ENCODE measurements at regions not wholly inside any gene's neighbourhood (a gene's known extent, or its start where the extent isn't known, plus 50 kb on each side); places are given as distances from the start of the nearest gene placed in this dataset.

DNA sequence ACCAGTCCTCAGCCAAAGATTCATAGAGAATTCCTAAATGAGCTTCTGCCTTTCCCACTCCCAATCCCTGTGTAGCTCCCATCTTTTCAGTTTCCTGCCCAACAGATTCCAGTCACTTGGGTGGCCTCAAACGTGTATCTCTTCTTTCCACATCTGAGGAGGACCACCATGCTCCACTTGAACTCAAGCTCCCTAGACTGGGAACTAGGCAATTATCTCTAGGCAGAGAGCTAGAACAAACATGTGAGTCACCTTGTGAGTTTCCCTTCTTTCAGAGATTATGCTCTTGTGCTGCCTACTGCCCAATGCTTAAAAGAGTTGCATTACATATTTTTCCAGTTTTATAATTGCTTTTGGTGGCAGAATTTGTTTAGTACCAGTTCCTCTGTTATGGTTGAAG is 178.0 kb downstream of the MDFIC start:
- Mint-ChIP-seq H3K4me1 (ENCODE audit: low read depth) (no peaks in the 10 kb centered on the region), H3K9me3 (no peaks in the 10 kb centered on the region), H3K4me3 (no peak overlapping the region), H3K27ac (no peak overlapping the region), H3K27me3 (ENCODE audit: low read depth) (no peaks in the 10 kb centered on the region), H3K36me3 (ENCODE audit: low read depth) (no peaks in the 10 kb centered on the region)
- intact Hi-C loops (cut with micrococcal nuclease) = no loop called here
- DNase-seq = no peak
- CTCF ChIA-PET = interaction anchor here (0.7 to 0.9 kb wide), 3 partner anchors 9 to 234 kb away, joined by 3 read pairs; no protein-coding TSS in a partner anchor

DNA sequence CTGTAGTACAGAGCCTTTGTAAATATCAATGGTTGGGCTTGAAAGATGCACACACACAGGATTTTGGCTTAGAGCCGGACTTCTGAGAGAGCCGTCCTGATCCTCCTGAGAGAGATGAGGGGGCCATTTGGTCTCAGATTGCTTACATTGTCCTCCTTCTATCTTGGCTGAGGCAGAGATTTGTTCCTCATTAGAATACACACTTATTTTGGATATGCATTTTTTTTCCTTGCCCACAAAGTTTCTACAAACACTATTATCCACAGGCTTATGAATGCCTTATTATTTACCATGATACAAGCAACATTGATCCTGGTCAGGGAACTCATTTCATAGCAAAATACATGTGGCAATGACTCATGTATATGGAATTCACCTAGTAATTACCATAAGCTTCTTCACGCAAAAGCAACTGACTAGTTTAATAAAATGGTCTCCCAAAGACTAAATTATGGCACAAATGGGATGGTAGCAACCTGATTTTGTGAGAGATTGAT is 175.3 kb downstream of the MDFIC start:
- Mint-ChIP-seq H3K27ac (no peak overlapping the region), H3K9me3 (no peaks in the 10 kb centered on the region), H3K4me3 (no peak overlapping the region), H3K27me3 (ENCODE audit: low read depth) (no peaks in the 10 kb centered on the region), H3K36me3 (ENCODE audit: low read depth) (no peaks in the 10 kb centered on the region), H3K4me1 (ENCODE audit: low read depth) (no peaks in the 10 kb centered on the region)
- DNase-seq = no peak
- CTCF ChIA-PET = interaction anchor here (1.3 kb wide), 1 partner anchor 1746 kb away, joined by 3 read pairs; no protein-coding TSS in a partner anchor
- intact Hi-C loops (cut with micrococcal nuclease) = no loop called here

DNA sequence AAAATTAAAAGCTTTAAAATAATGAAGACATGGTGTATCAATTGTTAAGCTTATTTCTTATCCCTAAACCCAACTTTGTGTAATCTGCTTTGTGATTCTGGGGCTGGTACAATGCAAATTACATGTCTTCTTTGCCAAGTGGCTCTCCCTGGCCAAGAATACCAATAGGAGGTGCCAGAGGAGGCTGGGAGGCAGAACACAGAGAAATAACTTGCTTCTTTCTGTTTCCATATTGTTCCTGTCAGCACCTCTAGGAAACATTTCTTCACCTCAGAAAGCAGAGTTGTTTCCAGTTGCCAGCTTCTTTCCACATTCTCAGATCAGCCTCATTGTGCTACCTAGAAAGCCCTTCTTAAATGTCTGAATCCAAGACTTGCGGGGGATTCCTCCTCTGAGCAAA is 174.4 kb downstream of the MDFIC start:
- Mint-ChIP-seq H3K9me3 (no peaks in the 10 kb centered on the region), H3K4me3 (no peak overlapping the region), H3K36me3 (ENCODE audit: low read depth) (no peaks in the 10 kb centered on the region), H3K27ac (no peak overlapping the region), H3K27me3 (ENCODE audit: low read depth) (no peaks in the 10 kb centered on the region), H3K4me1 (ENCODE audit: low read depth) (no peaks in the 10 kb centered on the region)
- no peak for DNase-seq
- intact Hi-C loops (cut with micrococcal nuclease) = no loop called here
- CTCF ChIA-PET = no interaction called here

DNA sequence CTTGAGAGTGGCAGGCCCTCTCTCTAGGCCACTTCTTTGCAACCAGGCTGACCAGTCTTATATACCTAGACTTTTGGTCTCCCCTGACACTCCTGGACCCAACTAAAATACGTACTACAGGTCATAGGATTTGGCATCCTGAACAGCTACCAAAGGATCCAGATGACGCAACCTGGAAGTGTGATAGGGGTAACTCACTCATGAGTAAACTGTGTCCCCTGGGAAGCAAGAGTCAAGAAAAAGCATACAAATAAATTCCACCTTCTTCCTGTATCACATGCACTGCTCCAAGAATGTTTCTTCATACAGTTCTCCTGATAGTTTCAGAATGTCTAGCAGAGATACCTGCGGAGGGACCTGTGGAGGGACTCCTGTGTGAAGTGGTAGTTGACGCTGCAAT is 172.3 kb downstream of the MDFIC start:
- intact Hi-C loops (cut with micrococcal nuclease) = no loop called here

DNA sequence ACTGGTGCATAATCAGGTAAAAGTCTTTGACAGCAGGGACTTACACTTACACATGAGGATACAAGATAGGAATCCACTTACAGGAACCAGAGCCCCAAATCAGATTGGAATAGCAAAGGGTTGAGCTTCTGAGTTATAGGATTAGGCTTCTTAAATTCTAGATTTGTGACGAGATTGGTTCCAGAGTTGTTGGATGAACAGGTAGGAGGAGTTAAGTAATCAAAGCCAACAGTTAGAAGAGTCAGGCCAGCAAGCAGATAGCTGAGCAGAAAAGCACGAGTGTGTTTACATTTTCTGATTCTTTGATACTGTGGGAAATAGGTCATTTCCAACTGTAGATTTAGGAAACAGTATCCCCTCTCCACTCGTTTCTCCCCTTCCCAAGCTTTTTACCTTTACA is 167.0 kb downstream of the MDFIC start:
- no peak overlapping the region for H3K4me3 Mint-ChIP-seq
- CTCF ChIA-PET = interaction anchor here (0.6 kb wide), 1 partner anchor 118 kb away, joined by 3 read pairs; no protein-coding TSS in a partner anchor
- no peaks in the 10 kb centered on the region for H3K4me1 Mint-ChIP-seq (ENCODE audit: low read depth)
- no peaks in the 10 kb centered on the region for H3K36me3 Mint-ChIP-seq (ENCODE audit: low read depth)
- H3K27me3 Mint-ChIP-seq (ENCODE audit: low read depth) = no peaks in the 10 kb centered on the region
- no peak overlapping the region for H3K27ac Mint-ChIP-seq
- DNase-seq = no peak
- H3K9me3 Mint-ChIP-seq = no peaks in the 10 kb centered on the region
- intact Hi-C loops (cut with micrococcal nuclease) = no loop called here

More for the DNA sequence above, 172.3 kb downstream of the MDFIC start:
- Mint-ChIP-seq H3K4me3 (no peak overlapping the region), H3K9me3 (no peaks in the 10 kb centered on the region), H3K4me1 (ENCODE audit: low read depth) (no peaks in the 10 kb centered on the region), H3K36me3 (ENCODE audit: low read depth) (no peaks in the 10 kb centered on the region), H3K27me3 (ENCODE audit: low read depth) (no peaks in the 10 kb centered on the region), H3K27ac (no peak overlapping the region)
- CTCF ChIA-PET = interaction anchor here (0.6 to 0.9 kb wide), 2 partner anchors 158 to 185 kb away, joined by 4 to 5 read pairs; no protein-coding TSS in a partner anchor
- no peak for DNase-seq

DNA sequence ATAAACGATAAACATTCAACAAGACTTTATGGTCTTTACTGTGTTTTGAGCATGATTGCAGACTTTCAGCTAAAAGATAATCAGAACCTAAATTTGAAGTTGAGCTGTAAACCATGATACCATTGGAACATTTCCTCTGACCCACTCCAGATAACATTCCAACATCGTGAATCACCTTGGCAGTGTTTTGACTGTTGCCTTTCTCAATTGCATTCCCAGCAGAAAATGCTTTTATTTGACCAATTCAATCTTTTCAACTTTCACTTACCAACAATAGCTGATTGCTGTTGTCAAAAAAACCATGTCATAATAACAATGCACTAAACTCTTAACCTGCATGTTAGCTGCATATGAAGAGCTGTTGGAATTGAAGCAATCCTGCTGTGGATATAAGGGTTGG is 165.5 kb downstream of the MDFIC start:
- Mint-ChIP-seq H3K4me3 (no peak overlapping the region), H3K36me3 (ENCODE audit: low read depth) (no peaks in the 10 kb centered on the region), H3K27ac (no peak overlapping the region), H3K4me1 (ENCODE audit: low read depth) (no peaks in the 10 kb centered on the region), H3K27me3 (ENCODE audit: low read depth) (peaks cover 2% of the 10 kb centered on the region), H3K9me3 (peaks cover 2% of the 10 kb centered on the region)
- CTCF ChIA-PET = interaction anchor here (0.6 to 0.7 kb wide), 2 partner anchors 500 to 1336 kb away, joined by 3 to 4 read pairs; no protein-coding TSS in a partner anchor
- DNase-seq = no peak
- intact Hi-C loops (cut with micrococcal nuclease) = no loop called here

DNA sequence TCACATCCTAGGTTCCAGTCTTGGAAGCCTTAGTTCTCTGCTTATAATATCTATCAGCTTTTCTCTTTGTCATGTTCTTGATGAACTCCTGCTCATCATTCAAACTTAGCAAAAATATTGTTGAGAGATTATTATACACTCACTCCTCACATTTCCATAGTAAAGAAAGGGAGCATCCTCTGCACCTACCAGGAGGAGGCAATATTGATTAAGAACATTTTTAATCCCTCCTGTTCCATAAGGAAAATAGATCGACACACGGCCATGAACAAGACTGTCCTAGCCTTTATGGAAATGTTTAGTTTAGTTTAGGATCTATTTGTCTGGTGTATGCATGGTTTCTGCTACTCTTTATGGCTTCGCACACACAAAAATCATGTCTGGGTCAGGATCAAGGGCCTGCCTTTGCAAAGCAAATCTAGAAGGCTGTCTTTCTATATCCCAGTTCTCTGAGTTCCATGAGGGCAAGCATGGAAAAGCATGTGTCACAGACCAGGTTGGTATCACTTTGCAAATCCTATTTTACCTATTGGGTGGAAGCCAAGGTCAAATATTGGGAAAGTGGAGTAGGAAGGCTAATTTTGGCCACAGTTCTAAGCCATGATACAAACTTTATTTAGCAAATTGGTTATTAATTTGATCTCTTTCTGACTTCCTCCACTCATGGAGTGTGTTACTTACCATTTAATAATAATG is 164.4 kb downstream of the MDFIC start:
- H3K36me3 Mint-ChIP-seq (ENCODE audit: low read depth) = no peaks in the 10 kb centered on the region
- no peak overlapping the region for H3K4me3 Mint-ChIP-seq
- DNase-seq = no peak
- H3K27me3 Mint-ChIP-seq (ENCODE audit: low read depth) = peaks cover 2% of the 10 kb centered on the region
- no peaks in the 10 kb centered on the region for H3K4me1 Mint-ChIP-seq (ENCODE audit: low read depth)
- no peak overlapping the region for H3K27ac Mint-ChIP-seq
- intact Hi-C loops (cut with micrococcal nuclease) = no loop called here
- CTCF ChIA-PET = interaction anchor here (0.6 kb wide), 1 partner anchor 1045 kb away, joined by 3 read pairs; no protein-coding TSS in a partner anchor
- H3K9me3 Mint-ChIP-seq = peaks cover 2% of the 10 kb centered on the region

DNA sequence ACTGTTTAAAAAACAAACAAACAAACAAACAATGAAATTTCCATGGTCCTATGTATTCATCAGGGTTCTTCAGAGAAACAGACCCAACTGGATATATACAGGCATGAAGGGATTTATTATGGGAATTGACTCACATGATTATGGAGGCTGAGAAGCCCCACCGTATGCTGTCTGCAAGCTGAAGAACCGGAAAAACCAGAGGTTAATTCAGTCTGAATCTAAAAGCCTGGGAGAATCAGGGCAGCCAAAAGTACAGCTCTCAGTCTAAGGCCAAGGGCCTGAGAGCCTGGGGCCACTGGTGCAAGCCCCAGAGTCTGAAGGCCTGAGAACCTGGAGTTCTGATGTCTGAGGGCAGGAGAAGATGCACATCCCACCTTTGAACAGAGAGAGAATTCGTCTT is 163.5 kb downstream of the MDFIC start:
- no peaks in the 10 kb centered on the region for H3K36me3 Mint-ChIP-seq (ENCODE audit: low read depth)
- no peak for DNase-seq
- peaks cover 2% of the 10 kb centered on the region for H3K9me3 Mint-ChIP-seq
- no peak overlapping the region for H3K4me3 Mint-ChIP-seq
- H3K27ac Mint-ChIP-seq = no peak overlapping the region
- H3K27me3 Mint-ChIP-seq (ENCODE audit: low read depth) = peaks cover 2% of the 10 kb centered on the region
- no peaks in the 10 kb centered on the region for H3K4me1 Mint-ChIP-seq (ENCODE audit: low read depth)
- intact Hi-C loops (cut with micrococcal nuclease) = no loop called here
- CTCF ChIA-PET = interaction anchor here (0.6 kb wide), 1 partner anchor 1046 kb away, joined by 3 read pairs; no protein-coding TSS in a partner anchor

DNA sequence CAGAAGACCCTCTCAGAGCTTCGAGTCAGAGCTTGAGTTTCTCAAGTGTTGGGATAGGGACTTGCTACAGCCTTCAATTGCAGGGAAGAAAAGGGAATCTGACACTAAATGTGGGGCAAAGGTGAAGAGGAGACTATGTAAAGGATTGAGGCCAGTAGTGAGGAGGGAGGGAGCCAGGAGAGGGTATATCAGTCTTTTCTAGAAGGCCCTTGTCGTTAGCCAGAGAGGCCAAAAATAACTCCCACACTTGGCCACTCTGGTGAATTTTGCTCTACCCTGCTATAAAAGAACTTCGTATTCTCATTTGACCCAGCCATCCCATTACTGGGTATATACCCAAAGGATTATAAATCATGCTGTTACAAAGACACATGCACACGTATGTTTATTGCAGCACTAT is 162.0 kb downstream of the MDFIC start:
- Mint-ChIP-seq H3K36me3 (ENCODE audit: low read depth) (no peaks in the 10 kb centered on the region), H3K4me1 (ENCODE audit: low read depth) (no peaks in the 10 kb centered on the region), H3K4me3 (no peak overlapping the region), H3K27me3 (ENCODE audit: low read depth) (peaks cover 2% of the 10 kb centered on the region), H3K27ac (no peak overlapping the region), H3K9me3 (peaks cover 2% of the 10 kb centered on the region)
- no peak for DNase-seq
- intact Hi-C loops (cut with micrococcal nuclease) = loop anchor here (1.0 kb wide), 1 partner anchor 216 kb away; no protein-coding TSS in a partner anchor
- CTCF ChIA-PET = no interaction called here

DNA sequence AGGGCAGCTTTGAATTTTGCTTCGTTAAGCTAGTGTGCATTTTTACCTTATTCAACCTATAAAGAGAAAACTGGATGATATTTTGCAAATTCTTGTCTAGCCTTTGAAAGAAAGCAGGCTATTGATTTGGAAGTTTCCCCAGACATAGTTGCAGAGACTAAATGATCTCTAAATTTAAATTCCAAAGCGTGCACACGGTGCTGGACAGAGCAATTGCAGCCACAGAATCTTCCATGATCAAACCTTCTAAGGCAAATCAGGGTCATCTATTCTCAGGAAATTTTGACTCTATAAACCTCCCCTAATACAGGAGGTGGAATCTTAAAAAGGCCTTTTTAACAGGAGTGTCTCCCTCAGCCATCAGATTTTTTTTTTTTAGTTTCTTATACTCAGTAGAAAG is 159.9 kb downstream of the MDFIC start:
- no peaks in the 10 kb centered on the region for H3K36me3 Mint-ChIP-seq (ENCODE audit: low read depth)
- no peaks in the 10 kb centered on the region for H3K4me1 Mint-ChIP-seq (ENCODE audit: low read depth)
- intact Hi-C loops (cut with micrococcal nuclease) = no loop called here
- no peak for DNase-seq
- CTCF ChIA-PET = no interaction called here
- H3K4me3 Mint-ChIP-seq = no peak overlapping the region
- peaks cover 2% of the 10 kb centered on the region for H3K9me3 Mint-ChIP-seq
- H3K27ac Mint-ChIP-seq = no peak overlapping the region
- peaks cover 2% of the 10 kb centered on the region for H3K27me3 Mint-ChIP-seq (ENCODE audit: low read depth)

DNA sequence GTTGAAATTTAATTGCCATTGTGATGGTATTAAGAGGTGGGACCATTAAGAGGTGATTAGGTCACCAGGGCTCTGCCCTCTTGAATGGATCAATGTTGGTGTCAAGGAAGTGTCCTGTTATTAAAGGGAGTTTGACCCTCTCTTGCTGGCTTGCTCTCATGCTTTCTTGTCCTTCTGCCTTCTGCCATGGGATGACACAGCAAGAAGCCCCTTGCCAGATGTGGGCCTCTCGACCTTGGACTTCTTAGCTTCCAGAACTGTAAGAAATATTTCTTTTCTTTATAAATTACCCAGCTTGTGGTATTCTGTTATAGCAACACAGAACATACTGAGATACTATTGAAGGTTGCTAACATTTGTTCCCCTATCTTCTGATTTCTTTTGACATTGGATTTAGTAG is 157.0 kb downstream of the MDFIC start:
- intact Hi-C loops (cut with micrococcal nuclease) = no loop called here
- Mint-ChIP-seq H3K36me3 (ENCODE audit: low read depth) (no peaks in the 10 kb centered on the region), H3K4me1 (ENCODE audit: low read depth) (no peaks in the 10 kb centered on the region), H3K4me3 (no peak overlapping the region), H3K9me3 (peaks cover 4% of the 10 kb centered on the region), H3K27me3 (ENCODE audit: low read depth) (peaks cover 2% of the 10 kb centered on the region), H3K27ac (no peak overlapping the region)
- CTCF ChIA-PET = no interaction called here
- DNase-seq = no peak

DNA sequence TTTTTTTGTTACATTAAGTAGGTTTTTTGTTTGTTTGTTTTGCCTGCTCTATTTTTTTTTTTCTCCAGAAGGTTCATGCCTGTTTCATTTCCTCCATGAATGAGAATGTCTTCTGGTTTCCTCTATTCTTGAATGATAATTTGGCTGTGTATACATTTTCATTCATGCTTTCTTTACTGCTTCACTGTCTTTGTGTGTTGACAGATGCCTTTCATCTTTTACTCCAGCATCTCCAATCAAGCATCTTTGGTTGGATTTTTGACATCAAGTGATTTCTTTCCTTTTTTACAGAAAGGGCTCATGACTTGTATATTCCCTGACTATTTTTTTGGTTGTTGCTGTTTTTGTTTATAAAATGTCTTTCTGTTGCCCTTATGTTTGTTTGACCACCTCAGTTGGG is 156.5 kb downstream of the MDFIC start:
- no peak overlapping the region for H3K4me3 Mint-ChIP-seq
- peaks cover 2% of the 10 kb centered on the region for H3K27me3 Mint-ChIP-seq (ENCODE audit: low read depth)
- intact Hi-C loops (cut with micrococcal nuclease) = no loop called here
- DNase-seq = no peak
- no peak overlapping the region for H3K27ac Mint-ChIP-seq
- peaks cover 3% of the 10 kb centered on the region for H3K9me3 Mint-ChIP-seq
- no peaks in the 10 kb centered on the region for H3K4me1 Mint-ChIP-seq (ENCODE audit: low read depth)
- no peaks in the 10 kb centered on the region for H3K36me3 Mint-ChIP-seq (ENCODE audit: low read depth)
- CTCF ChIA-PET = no interaction called here

DNA sequence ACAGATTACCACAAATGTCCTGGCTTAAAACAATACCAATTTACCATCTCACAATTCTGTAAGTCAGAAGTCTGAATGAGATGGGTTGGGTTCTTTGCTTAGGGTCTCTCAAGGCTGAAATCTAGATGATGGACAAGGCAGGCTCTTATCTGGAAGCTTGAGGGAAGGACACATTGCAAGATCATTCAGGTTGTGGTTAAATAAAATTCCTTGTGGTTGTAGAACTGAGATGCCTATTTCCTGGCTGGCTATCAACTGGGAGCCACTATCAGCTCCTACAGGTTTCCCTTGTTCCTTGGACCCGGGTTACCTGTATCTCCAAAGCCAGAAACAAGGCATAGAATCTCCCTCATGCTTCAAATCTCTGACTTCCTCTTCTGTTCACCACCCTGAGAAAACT is 148.4 kb downstream of the MDFIC start:
- H3K4me1 Mint-ChIP-seq (ENCODE audit: low read depth) = peaks cover 8% of the 10 kb centered on the region
- no peak for DNase-seq
- CTCF ChIA-PET = no interaction called here
- H3K27me3 Mint-ChIP-seq (ENCODE audit: low read depth) = no peaks in the 10 kb centered on the region
- no peak overlapping the region for H3K4me3 Mint-ChIP-seq
- intact Hi-C loops (cut with micrococcal nuclease) = loop anchor here (2.0 kb wide), 1 partner anchor 14 kb away; no protein-coding TSS in a partner anchor
- no peaks in the 10 kb centered on the region for H3K36me3 Mint-ChIP-seq (ENCODE audit: low read depth)
- H3K9me3 Mint-ChIP-seq = no peaks in the 10 kb centered on the region
- no peak overlapping the region for H3K27ac Mint-ChIP-seq

All from activated naive CD4-positive, alpha-beta T cell treated with anti-CD3 and anti-CD28 coated beads for 36 hours (primary cell).